Lower leg skin (tissue), 3 donors: ENCODE measurements at regions not wholly inside any gene's neighbourhood (a gene's known extent, or its start where the extent isn't known, plus 50 kb on each side); places are given as distances from the start of the nearest gene placed in this dataset.

Experiments
- CTCF ChIP-seq, 3 donors: fragments of 450-650 bp; IDR thresholded peaks; one replicate each; pipeline ENCODE4 v1.5.1; 2016; ENCODE audit warnings: antibody characterized with exemption in 3 of 3, mild to moderate bottlenecking in 3 of 3, moderate library complexity in 2 of 3
- POLR2A ChIP-seq, 2 donors: fragments of 450-650 bp; IDR thresholded peaks; one replicate each; pipeline ENCODE4 v1.6.1; 2016 to 2017; ENCODE audit warnings: antibody characterized with exemption in 2 of 2, mild to moderate bottlenecking in 1 of 2, moderate library complexity in 1 of 2

- TF ChIP-seq CTCF (IDR thresholded peaks at IDR 0.05): no peak
- no peak for TF ChIP-seq POLR2A (IDR thresholded peaks at IDR 0.05)
Observed at GRCh38 chr5:74034733-74035132, 408.7 kb downstream of the ARHGEF28 start.
